ENCODE measurements at regions not wholly inside any gene's neighbourhood (a gene's known extent, or its start where the extent isn't known, plus 50 kb on each side); places are given as distances from the start of the nearest gene placed in this dataset.

DNA sequence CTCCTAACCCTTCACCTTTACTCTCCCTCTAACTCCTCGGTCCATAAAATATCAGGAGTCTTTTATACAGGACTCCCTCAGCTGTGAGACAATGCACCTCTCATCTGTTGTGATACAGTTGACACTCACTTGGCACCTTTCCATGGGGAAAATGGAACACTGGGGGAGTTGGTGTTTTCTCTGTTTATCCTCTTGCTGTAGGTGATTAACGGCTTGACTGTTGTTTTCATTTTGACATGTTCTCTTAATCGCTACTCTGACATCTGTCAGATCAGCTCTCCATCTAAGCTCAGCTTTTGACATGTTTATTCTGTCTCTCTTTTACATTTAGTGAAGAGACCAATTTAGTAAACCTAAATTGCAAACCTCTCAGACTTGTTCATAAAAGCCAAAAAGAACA lies 604.8 kb downstream of the TRAM1L1 start:
- TF ChIP-seq, protein P1, sequence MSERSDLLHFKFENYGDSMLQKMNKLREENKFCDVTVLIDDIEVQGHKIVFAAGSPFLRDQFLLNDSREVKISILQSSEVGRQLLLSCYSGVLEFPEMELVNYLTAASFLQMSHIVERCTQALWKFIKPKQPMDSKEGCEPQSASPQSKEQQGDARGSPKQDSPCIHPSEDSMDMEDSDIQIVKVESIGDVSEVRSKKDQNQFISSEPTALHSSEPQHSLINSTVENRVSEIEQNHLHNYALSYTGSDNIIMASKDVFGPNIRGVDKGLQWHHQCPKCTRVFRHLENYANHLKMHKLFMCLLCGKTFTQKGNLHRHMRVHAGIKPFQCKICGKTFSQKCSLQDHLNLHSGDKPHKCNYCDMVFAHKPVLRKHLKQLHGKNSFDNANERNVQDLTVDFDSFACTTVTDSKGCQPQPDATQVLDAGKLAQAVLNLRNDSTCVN (tag by site-specific recombination; optimal IDR thresholded peaks at IDR 0.05): no peak
- no peak for TF ChIP-seq ZFHX2 (tag by site-specific recombination; conservative IDR thresholded peaks at IDR 0.05)
- no peak for TF ChIP-seq ZNF560 (tag by site-specific recombination; IDR thresholded peaks at IDR 0.05; ENCODE audit: borderline replicate concordance)
- CTCF ChIA-PET: no interaction called here
- POLR2A ChIA-PET: no interaction called here

DNA sequence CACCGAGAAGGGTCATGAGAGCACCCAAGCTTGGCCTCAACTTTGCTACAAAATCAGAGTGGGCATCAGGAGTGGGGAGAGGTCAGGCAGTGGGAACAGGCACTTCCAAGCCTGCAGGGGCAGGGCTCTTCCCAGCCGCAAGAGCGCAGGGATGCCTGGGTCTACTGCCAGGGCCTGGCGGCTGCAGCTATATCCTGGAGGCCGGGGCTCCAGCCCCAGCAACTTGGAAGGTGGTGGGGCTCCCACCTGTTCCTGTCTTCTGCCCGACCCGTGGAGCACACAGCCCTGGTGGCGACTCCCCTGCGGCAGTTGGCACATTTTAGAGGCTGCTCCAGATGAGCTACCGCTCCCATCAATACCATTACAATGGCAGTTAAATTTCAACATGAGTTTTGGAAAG lies 607.0 kb downstream of the TRAM1L1 start:
- no peak overlapping the region for H3K4me3 ChIP-seq (ENCODE audit: low read depth, low read length)
- TF ChIP-seq ZNF133 (tag by site-specific recombination; IDR thresholded peaks at IDR 0.05): no peak
- TF ChIP-seq, protein P2, sequence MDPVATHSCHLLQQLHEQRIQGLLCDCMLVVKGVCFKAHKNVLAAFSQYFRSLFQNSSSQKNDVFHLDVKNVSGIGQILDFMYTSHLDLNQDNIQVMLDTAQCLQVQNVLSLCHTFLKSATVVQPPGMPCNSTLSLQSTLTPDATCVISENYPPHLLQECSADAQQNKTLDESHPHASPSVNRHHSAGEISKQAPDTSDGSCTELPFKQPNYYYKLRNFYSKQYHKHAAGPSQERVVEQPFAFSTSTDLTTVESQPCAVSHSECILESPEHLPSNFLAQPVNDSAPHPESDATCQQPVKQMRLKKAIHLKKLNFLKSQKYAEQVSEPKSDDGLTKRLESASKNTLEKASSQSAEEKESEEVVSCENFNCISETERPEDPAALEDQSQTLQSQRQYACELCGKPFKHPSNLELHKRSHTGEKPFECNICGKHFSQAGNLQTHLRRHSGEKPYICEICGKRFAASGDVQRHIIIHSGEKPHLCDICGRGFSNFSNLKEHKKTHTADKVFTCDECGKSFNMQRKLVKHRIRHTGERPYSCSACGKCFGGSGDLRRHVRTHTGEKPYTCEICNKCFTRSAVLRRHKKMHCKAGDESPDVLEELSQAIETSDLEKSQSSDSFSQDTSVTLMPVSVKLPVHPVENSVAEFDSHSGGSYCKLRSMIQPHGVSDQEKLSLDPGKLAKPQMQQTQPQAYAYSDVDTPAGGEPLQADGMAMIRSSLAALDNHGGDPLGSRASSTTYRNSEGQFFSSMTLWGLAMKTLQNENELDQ (tag by site-specific recombination; IDR thresholded peaks at IDR 0.05; ENCODE audit: low read depth): no peak
- TF ChIP-seq TCF7L2 (IDR thresholded peaks at IDR 0.05; ENCODE audit: borderline replicate concordance, low read depth, low read length): no peak
- TF ChIP-seq ZNF510 (tag by site-specific recombination; IDR thresholded peaks at IDR 0.05; ENCODE audit: insufficient replicate concordance): no peak
- TF ChIP-seq ZNF132 (tag by site-specific recombination; IDR thresholded peaks at IDR 0.05; ENCODE audit: borderline replicate concordance): no peak
- TF ChIP-seq HOXC10 (CRISPR knock-in tag; IDR thresholded peaks at IDR 0.05): no peak
- no peak for TF ChIP-seq ZNF654 (tag by site-specific recombination; IDR thresholded peaks at IDR 0.05; ENCODE audit: low read depth)
- TF ChIP-seq, protein P3, sequence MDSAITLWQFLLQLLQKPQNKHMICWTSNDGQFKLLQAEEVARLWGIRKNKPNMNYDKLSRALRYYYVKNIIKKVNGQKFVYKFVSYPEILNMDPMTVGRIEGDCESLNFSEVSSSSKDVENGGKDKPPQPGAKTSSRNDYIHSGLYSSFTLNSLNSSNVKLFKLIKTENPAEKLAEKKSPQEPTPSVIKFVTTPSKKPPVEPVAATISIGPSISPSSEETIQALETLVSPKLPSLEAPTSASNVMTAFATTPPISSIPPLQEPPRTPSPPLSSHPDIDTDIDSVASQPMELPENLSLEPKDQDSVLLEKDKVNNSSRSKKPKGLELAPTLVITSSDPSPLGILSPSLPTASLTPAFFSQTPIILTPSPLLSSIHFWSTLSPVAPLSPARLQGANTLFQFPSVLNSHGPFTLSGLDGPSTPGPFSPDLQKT (IDR thresholded peaks at IDR 0.05; ENCODE audit: borderline replicate concordance, low read depth, low read length): no peak
- TF ChIP-seq, protein P4, sequence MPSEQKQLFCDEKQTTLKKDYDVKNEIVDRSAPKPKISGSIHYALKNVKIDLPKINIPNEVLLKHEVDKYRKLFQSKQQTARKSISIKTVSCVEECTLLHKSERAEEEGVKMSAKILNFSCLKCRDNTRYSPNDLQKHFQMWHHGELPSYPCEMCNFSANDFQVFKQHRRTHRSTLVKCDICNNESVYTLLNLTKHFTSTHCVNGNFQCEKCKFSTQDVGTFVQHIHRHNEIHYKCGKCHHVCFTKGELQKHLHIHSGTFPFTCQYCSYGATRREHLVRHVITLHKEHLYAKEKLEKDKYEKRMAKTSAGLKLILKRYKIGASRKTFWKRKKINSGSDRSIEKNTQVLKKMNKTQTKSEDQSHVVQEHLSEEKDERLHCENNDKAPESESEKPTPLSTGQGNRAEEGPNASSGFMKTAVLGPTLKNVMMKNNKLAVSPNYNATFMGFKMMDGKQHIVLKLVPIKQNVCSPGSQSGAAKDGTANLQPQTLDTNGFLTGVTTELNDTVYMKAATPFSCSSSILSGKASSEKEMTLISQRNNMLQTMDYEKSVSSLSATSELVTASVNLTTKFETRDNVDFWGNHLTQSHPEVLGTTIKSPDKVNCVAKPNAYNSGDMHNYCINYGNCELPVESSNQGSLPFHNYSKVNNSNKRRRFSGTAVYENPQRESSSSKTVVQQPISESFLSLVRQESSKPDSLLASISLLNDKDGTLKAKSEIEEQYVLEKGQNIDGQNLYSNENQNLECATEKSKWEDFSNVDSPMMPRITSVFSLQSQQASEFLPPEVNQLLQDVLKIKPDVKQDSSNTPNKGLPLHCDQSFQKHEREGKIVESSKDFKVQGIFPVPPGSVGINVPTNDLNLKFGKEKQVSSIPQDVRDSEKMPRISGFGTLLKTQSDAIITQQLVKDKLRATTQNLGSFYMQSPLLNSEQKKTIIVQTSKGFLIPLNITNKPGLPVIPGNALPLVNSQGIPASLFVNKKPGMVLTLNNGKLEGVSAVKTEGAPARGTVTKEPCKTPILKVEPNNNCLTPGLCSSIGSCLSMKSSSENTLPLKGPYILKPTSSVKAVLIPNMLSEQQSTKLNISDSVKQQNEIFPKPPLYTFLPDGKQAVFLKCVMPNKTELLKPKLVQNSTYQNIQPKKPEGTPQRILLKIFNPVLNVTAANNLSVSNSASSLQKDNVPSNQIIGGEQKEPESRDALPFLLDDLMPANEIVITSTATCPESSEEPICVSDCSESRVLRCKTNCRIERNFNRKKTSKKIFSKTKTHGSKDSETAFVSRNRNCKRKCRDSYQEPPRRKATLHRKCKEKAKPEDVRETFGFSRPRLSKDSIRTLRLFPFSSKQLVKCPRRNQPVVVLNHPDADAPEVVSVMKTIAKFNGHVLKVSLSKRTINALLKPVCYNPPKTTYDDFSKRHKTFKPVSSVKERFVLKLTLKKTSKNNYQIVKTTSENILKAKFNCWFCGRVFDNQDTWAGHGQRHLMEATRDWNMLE (tag by site-specific recombination; conservative IDR thresholded peaks at IDR 0.05; ENCODE audit: low read depth): no peak
- TF ChIP-seq GFI1B (tag by site-specific recombination; IDR thresholded peaks at IDR 0.05): no peak
- no peak for TF ChIP-seq ZNF157 (tag by site-specific recombination; IDR thresholded peaks at IDR 0.05)
- ChIA-PET POLR2A (no interaction called here), CTCF (no interaction called here)
- H3K4me1 ChIP-seq (ENCODE audit: control insufficient read depth, insufficient read depth, low read length): no peaks in the 10 kb centered on the region
- no peaks in the 10 kb centered on the region for H3K9me3 ChIP-seq (ENCODE audit: control insufficient read depth, insufficient read depth, low read depth, low read length)
- no peak overlapping the region for H3K27ac ChIP-seq (ENCODE audit: extremely low read depth, low read depth, low read length)
- no peaks in the 10 kb centered on the region for H3K36me3 ChIP-seq (ENCODE audit: control insufficient read depth in 2 of 2, insufficient read depth in 1 of 2, low read length in 2 of 2)

More for the DNA sequence above, 604.8 kb downstream of the TRAM1L1 start:
- Histone ChIP-seq H3K4me3 (ENCODE audit: low read depth, low read length) (no peak overlapping the region), H3K4me1 (ENCODE audit: control insufficient read depth, insufficient read depth, low read length) (no peaks in the 10 kb centered on the region), H3K27ac (ENCODE audit: extremely low read depth, low read depth, low read length) (no peak overlapping the region), H3K9me3 (ENCODE audit: control insufficient read depth, insufficient read depth, low read depth, low read length) (no peaks in the 10 kb centered on the region), H3K36me3 (ENCODE audit: control insufficient read depth in 2 of 2, insufficient read depth in 1 of 2, low read length in 2 of 2) (no peaks in the 10 kb centered on the region)
